SH-SY5Y (cell line): ENCODE measurements at regions not wholly inside any gene's neighbourhood (a gene's known extent, or its start where the extent isn't known, plus 50 kb on each side); places are given as distances from the start of the nearest gene placed in this dataset.

ENCODE experiments used
- GATA2 ChIP-seq: IDR thresholded peaks from 2 replicates; pipeline ENCODE4 v1.6.1; 2011; ENCODE audit warnings: mild to moderate bottlenecking, low read depth, low read length
- GATA3 ChIP-seq: IDR thresholded peaks from 2 replicates; pipeline ENCODE4 v1.6.1; 2011; ENCODE audit warnings: low read depth, mild to moderate bottlenecking, low read length, moderate library complexity

- no peak for TF ChIP-seq GATA2
- no peak for TF ChIP-seq GATA3
Observed at GRCh38 chr3:106398891-106399600, 530.2 kb upstream of the CBLB start.
